ENCODE measurements at regions not wholly inside any gene's neighbourhood (a gene's known extent, or its start where the extent isn't known, plus 50 kb on each side); places are given as distances from the start of the nearest gene placed in this dataset.
"Not testable (repeated sequence)": the region's sequence is repeated elsewhere in the genome, so short reads cannot be mapped to it uniquely, and the experiment has no call there.

GRCh38 chr20:26260925-26261324, 564.3 kb upstream of the ZNF337 start:
- TF ChIP-seq CTCF, POLR2A (IDR thresholded peaks at IDR 0.05): not testable (repeated sequence)
